ENCODE measurements at regions not wholly inside any gene's neighbourhood (a gene's known extent, or its start where the extent isn't known, plus 50 kb on each side); places are given as distances from the start of the nearest gene placed in this dataset.
A peak's percentile ranks its signal among the peaks of the same experiment; 100 is the strongest.

- Histone ChIP-seq H3K4ac (ENCODE audit: low read length) (no peak overlapping the region), H4K8ac (ENCODE audit: low read depth, low read length) (no peak overlapping the region), H3K9me3 (replicated peaks in 1 of 2; ENCODE audit: control insufficient read depth in 2 of 2, insufficient read depth in 1 of 2, low read depth in 1 of 2, low read length in 2 of 2) (peaks cover 0 to 5% of the 10 kb centered on the region in 2 donors), H3K4me3 (ENCODE audit: low read length in 2 of 2) (no peak overlapping the region), H2AFZ (ENCODE audit: low read length) (no peak overlapping the region), H2BK12ac (ENCODE audit: low read length) (no peak overlapping the region), H3K14ac (ENCODE audit: low read length) (no peak overlapping the region), H3K4me1 (ENCODE audit: control insufficient read depth in 2 of 2, insufficient read depth in 1 of 2, low read depth in 1 of 2, low read length in 2 of 2) (peaks cover 0 to 3% of the 10 kb centered on the region in 2 donors), H3K27ac (replicated peaks; ENCODE audit: low read length) (no peak overlapping the region), H3K27me3 (ENCODE audit: control insufficient read depth in 3 of 3, insufficient read depth in 3 of 3, low read depth in 1 of 3, low read length in 3 of 3) (peaks cover 0 to 7% (median 0%) of the 10 kb centered on the region in 3 experiments), H3K79me1 (ENCODE audit: low read depth, low read length) (no peaks in the 10 kb centered on the region), H3K36me3 (replicated peaks in 1 of 2; ENCODE audit: control insufficient read depth in 2 of 2, insufficient read depth in 2 of 2, low read length in 2 of 2) (no peaks in the 10 kb centered on the region), H2AK5ac (ENCODE audit: low read depth, low read length) (no peak overlapping the region), H3K23ac (ENCODE audit: low read depth, low read length, poor library complexity) (no peak overlapping the region), H2BK5ac (ENCODE audit: low read length) (no peak overlapping the region), H2BK15ac (ENCODE audit: low read length) (no peak overlapping the region), H4K91ac (ENCODE audit: low read depth, low read length, poor library complexity) (no peak overlapping the region), H3K18ac (ENCODE audit: low read length) (no peak overlapping the region), H3K9ac (ENCODE audit: low read depth, low read length, poor library complexity) (no peak overlapping the region), H3K4me2 (ENCODE audit: insufficient read depth, low read length, poor library complexity, severe bottlenecking) (no peak overlapping the region), H2BK120ac (ENCODE audit: low read depth, low read length) (no peak overlapping the region)
- no peak for DNase-seq (ENCODE audit: low spot score)
- WGBS, 2 donors (ENCODE audit: extremely low coverage in 2 of 2, insufficient read length in 2 of 2, insufficient replicate concordance in 1 of 2): no CpG with 5 or more reads among the region's 5 CpGs
Measured at GRCh38 chr10:118970770-118971169, 58.7 kb upstream of the NANOS1 start.

- H3K27me3 ChIP-seq (ENCODE audit: control insufficient read depth in 3 of 3, insufficient read depth in 3 of 3, low read depth in 1 of 3, low read length in 3 of 3): peaks cover 0 to 3% (median 0%) of the 10 kb centered on the region in 3 experiments
- no peak overlapping the region for H3K4ac ChIP-seq (ENCODE audit: low read length)
- H3K9ac ChIP-seq (ENCODE audit: low read depth, low read length, poor library complexity): no peak overlapping the region
- no peak overlapping the region for H2BK12ac ChIP-seq (ENCODE audit: low read length)
- no peak overlapping the region for H4K91ac ChIP-seq (ENCODE audit: low read depth, low read length, poor library complexity)
- no peak overlapping the region for H2BK15ac ChIP-seq (ENCODE audit: low read length)
- H2BK5ac ChIP-seq (ENCODE audit: low read length): no peak overlapping the region
- no peak overlapping the region for H3K27ac ChIP-seq (replicated peaks; ENCODE audit: low read length)
- H2AK5ac ChIP-seq (ENCODE audit: low read depth, low read length): no peak overlapping the region
- no peak overlapping the region for H2BK120ac ChIP-seq (ENCODE audit: low read depth, low read length)
- H4K8ac ChIP-seq (ENCODE audit: low read depth, low read length): no peak overlapping the region
- peaks cover 0 to 8% of the 10 kb centered on the region in 2 donors for H3K9me3 ChIP-seq (replicated peaks in 1 of 2; ENCODE audit: control insufficient read depth in 2 of 2, insufficient read depth in 1 of 2, low read depth in 1 of 2, low read length in 2 of 2)
- H3K23ac ChIP-seq (ENCODE audit: low read depth, low read length, poor library complexity): no peak overlapping the region
- H3K36me3 ChIP-seq (replicated peaks in 1 of 2; ENCODE audit: control insufficient read depth in 2 of 2, insufficient read depth in 2 of 2, low read length in 2 of 2): no peaks in the 10 kb centered on the region
- H3K4me1 ChIP-seq (ENCODE audit: control insufficient read depth in 2 of 2, insufficient read depth in 1 of 2, low read depth in 1 of 2, low read length in 2 of 2): peaks cover 0 to 2% of the 10 kb centered on the region in 2 donors
- DNase-seq (ENCODE audit: low spot score): no peak
- no peak overlapping the region for H2AFZ ChIP-seq (ENCODE audit: low read length)
- H3K18ac ChIP-seq (ENCODE audit: low read length): no peak overlapping the region
- WGBS, 2 donors (ENCODE audit: extremely low coverage in 2 of 2, insufficient read length in 2 of 2, insufficient replicate concordance in 1 of 2): no CpG with 5 or more reads among the region's 7 CpGs
- H3K79me1 ChIP-seq (ENCODE audit: low read depth, low read length): no peaks in the 10 kb centered on the region
- no peak overlapping the region for H3K4me3 ChIP-seq (ENCODE audit: low read length in 2 of 2)
- H3K4me2 ChIP-seq (ENCODE audit: insufficient read depth, low read length, poor library complexity, severe bottlenecking): no peak overlapping the region
- no peak overlapping the region for H3K14ac ChIP-seq (ENCODE audit: low read length)
Measured at GRCh38 chr10:118971187-118971586, 58.3 kb upstream of the NANOS1 start.

- H2BK15ac ChIP-seq (ENCODE audit: low read length): no peak overlapping the region
- WGBS, 2 donors (ENCODE audit: extremely low coverage in 2 of 2, insufficient read length in 2 of 2, insufficient replicate concordance in 1 of 2): no CpG with 5 or more reads among the region's 3 CpGs
Measured at GRCh38 chr10:118971876-118972275, 57.6 kb upstream of the NANOS1 start.

GRCh38 chr10:118973744-118974143 lies 55.8 kb upstream of the NANOS1 start:
- no peak for DNase-seq (ENCODE audit: low spot score)
- H3K9ac ChIP-seq (ENCODE audit: low read depth, low read length, poor library complexity): no peak overlapping the region
- H3K27ac ChIP-seq (replicated peaks; ENCODE audit: low read length): no peak overlapping the region

More at GRCh38 chr10:118971876-118972275, 57.6 kb upstream of the NANOS1 start:
- H3K14ac ChIP-seq (ENCODE audit: low read length): no peak overlapping the region
- no peaks in the 10 kb centered on the region for H3K79me1 ChIP-seq (ENCODE audit: low read depth, low read length)
- no peak overlapping the region for H3K4ac ChIP-seq (ENCODE audit: low read length)
- no peaks in the 10 kb centered on the region for H3K36me3 ChIP-seq (replicated peaks in 1 of 2; ENCODE audit: control insufficient read depth in 2 of 2, insufficient read depth in 2 of 2, low read length in 2 of 2)
- H4K8ac ChIP-seq (ENCODE audit: low read depth, low read length): no peak overlapping the region
- no peak overlapping the region for H3K27ac ChIP-seq (replicated peaks; ENCODE audit: low read length)
- H4K91ac ChIP-seq (ENCODE audit: low read depth, low read length, poor library complexity): no peak overlapping the region
- no peak overlapping the region for H2BK5ac ChIP-seq (ENCODE audit: low read length)
- peaks cover 0 to 8% of the 10 kb centered on the region in 2 donors for H3K9me3 ChIP-seq (replicated peaks in 1 of 2; ENCODE audit: control insufficient read depth in 2 of 2, insufficient read depth in 1 of 2, low read depth in 1 of 2, low read length in 2 of 2)
- H2AFZ ChIP-seq (ENCODE audit: low read length): no peak overlapping the region
- no peak overlapping the region for H3K4me3 ChIP-seq (ENCODE audit: low read length in 2 of 2)
- H3K27me3 ChIP-seq (ENCODE audit: control insufficient read depth in 3 of 3, insufficient read depth in 3 of 3, low read depth in 1 of 3, low read length in 3 of 3): no peaks in the 10 kb centered on the region
- H3K4me1 ChIP-seq (ENCODE audit: control insufficient read depth in 2 of 2, insufficient read depth in 1 of 2, low read depth in 1 of 2, low read length in 2 of 2): peaks cover 0 to 2% of the 10 kb centered on the region in 2 donors
- H3K18ac ChIP-seq (ENCODE audit: low read length): peak overlapping the region; percentile 28
- no peak overlapping the region for H2AK5ac ChIP-seq (ENCODE audit: low read depth, low read length)
- H3K4me2 ChIP-seq (ENCODE audit: insufficient read depth, low read length, poor library complexity, severe bottlenecking): no peak overlapping the region
- no peak for DNase-seq (ENCODE audit: low spot score)
- H2BK12ac ChIP-seq (ENCODE audit: low read length): no peak overlapping the region
- H3K9ac ChIP-seq (ENCODE audit: low read depth, low read length, poor library complexity): no peak overlapping the region
- no peak overlapping the region for H3K23ac ChIP-seq (ENCODE audit: low read depth, low read length, poor library complexity)
- no peak overlapping the region for H2BK120ac ChIP-seq (ENCODE audit: low read depth, low read length)

More at GRCh38 chr10:118973744-118974143, 55.8 kb upstream of the NANOS1 start:
- Histone ChIP-seq H3K23ac (ENCODE audit: low read depth, low read length, poor library complexity) (no peak overlapping the region), H2BK12ac (ENCODE audit: low read length) (no peak overlapping the region), H2AFZ (ENCODE audit: low read length) (no peak overlapping the region), H2BK120ac (ENCODE audit: low read depth, low read length) (no peak overlapping the region), H2BK15ac (ENCODE audit: low read length) (no peak overlapping the region), H3K14ac (ENCODE audit: low read length) (no peak overlapping the region), H3K4me3 (ENCODE audit: low read length in 2 of 2) (no peak overlapping the region), H3K79me1 (ENCODE audit: low read depth, low read length) (no peaks in the 10 kb centered on the region), H2BK5ac (ENCODE audit: low read length) (no peak overlapping the region), H3K27me3 (ENCODE audit: control insufficient read depth in 3 of 3, insufficient read depth in 3 of 3, low read depth in 1 of 3, low read length in 3 of 3) (no peaks in the 10 kb centered on the region), H3K36me3 (replicated peaks in 1 of 2; ENCODE audit: control insufficient read depth in 2 of 2, insufficient read depth in 2 of 2, low read length in 2 of 2) (no peaks in the 10 kb centered on the region), H3K4me1 (ENCODE audit: control insufficient read depth in 2 of 2, insufficient read depth in 1 of 2, low read depth in 1 of 2, low read length in 2 of 2) (peaks cover 0 to 2% of the 10 kb centered on the region in 2 donors), H4K8ac (ENCODE audit: low read depth, low read length) (no peak overlapping the region), H3K4me2 (ENCODE audit: insufficient read depth, low read length, poor library complexity, severe bottlenecking) (no peak overlapping the region), H3K9me3 (replicated peaks in 1 of 2; ENCODE audit: control insufficient read depth in 2 of 2, insufficient read depth in 1 of 2, low read depth in 1 of 2, low read length in 2 of 2) (peaks cover 0 to 8% of the 10 kb centered on the region in 2 donors), H2AK5ac (ENCODE audit: low read depth, low read length) (no peak overlapping the region), H4K91ac (ENCODE audit: low read depth, low read length, poor library complexity) (no peak overlapping the region), H3K18ac (ENCODE audit: low read length) (no peak overlapping the region), H3K4ac (ENCODE audit: low read length) (no peak overlapping the region)
- no CpG with 5 or more reads among the region's 1 CpG for WGBS, 2 donors (ENCODE audit: extremely low coverage in 2 of 2, insufficient read length in 2 of 2, insufficient replicate concordance in 1 of 2)
